B cell (primary cell): ENCODE measurements at regions not wholly inside any gene's neighbourhood (a gene's known extent, or its start where the extent isn't known, plus 50 kb on each side); places are given as distances from the start of the nearest gene placed in this dataset.

Experiments used
- EZH2 ChIP-seq: IDR thresholded peaks from 2 replicates; pipeline ENCODE4 v1.6.1; 2012; ENCODE audit warnings: borderline replicate concordance, low read depth, mild to moderate bottlenecking, moderate library complexity, low read length; ENCODE audit not compliant: insufficient read depth, poor library complexity, severe bottlenecking
- TF ChIP-seq, protein P1 (sequence below): fragments of 200-600 bp; IDR thresholded peaks from one replicate; pipeline ENCODE4 v1.8.0; 2022; ENCODE audit warnings: antibody characterized with exemption, mild to moderate bottlenecking

DNA sequence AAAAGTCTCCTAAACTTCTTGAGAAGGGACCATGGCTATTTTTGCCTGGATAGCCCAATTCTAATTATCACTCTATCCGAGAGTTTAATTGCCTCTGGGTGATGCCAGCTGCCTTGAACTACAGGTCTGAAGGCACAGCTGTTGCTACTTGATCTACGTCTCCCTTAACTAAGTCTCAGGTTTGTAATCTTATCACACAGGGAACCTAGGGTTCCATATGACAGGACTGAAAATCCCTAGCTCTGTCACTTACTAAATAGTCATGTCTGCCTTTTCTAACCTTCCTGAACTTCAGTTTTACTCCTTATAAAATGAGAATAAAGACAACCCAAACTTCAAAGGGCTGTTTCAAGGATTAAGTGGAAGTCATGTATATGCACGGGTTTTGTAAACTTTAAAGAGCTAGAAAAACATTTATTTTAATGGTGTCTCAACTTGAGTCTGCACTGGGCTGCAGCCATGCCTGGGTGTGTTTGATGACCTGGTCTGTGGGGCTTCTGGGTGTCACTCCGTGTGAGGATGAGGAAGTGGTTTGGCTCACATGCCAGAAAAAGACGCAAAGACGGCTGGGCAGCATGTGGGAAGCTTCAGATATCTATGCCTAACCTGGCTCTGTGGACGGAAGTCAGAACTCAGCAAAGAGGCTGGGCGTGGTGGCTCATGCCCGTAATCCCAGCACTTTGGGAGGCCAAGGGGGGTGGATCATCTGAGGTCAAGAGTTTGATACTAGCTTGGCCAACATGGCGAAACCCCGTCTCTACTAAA lies 129.3 kb upstream of the SLC44A1 start:
- TF ChIP-seq, protein P1, sequence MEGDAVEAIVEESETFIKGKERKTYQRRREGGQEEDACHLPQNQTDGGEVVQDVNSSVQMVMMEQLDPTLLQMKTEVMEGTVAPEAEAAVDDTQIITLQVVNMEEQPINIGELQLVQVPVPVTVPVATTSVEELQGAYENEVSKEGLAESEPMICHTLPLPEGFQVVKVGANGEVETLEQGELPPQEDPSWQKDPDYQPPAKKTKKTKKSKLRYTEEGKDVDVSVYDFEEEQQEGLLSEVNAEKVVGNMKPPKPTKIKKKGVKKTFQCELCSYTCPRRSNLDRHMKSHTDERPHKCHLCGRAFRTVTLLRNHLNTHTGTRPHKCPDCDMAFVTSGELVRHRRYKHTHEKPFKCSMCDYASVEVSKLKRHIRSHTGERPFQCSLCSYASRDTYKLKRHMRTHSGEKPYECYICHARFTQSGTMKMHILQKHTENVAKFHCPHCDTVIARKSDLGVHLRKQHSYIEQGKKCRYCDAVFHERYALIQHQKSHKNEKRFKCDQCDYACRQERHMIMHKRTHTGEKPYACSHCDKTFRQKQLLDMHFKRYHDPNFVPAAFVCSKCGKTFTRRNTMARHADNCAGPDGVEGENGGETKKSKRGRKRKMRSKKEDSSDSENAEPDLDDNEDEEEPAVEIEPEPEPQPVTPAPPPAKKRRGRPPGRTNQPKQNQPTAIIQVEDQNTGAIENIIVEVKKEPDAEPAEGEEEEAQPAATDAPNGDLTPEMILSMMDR, result no peak
- TF ChIP-seq EZH2, result no peak
